ENCODE measurements at regions not wholly inside any gene's neighbourhood (a gene's known extent, or its start where the extent isn't known, plus 50 kb on each side); places are given as distances from the start of the nearest gene placed in this dataset.

GRCh38 chr17:79217473-79218135 is 143.0 kb downstream of the ENGASE start:
- Mint-ChIP-seq H3K36me3 (ENCODE audit: insufficient read depth, unreplicated experiment) (no peaks in the 10 kb centered on the region), H3K27ac (ENCODE audit: unreplicated experiment) (no peak overlapping the region)
- intact Hi-C loops (cut with micrococcal nuclease; ENCODE audit: unreplicated experiment): no loop called here

GRCh38 chr17:79216826-79217225 is 142.2 kb downstream of the ENGASE start:
- no peak overlapping the region for H3K4me3 Mint-ChIP-seq (ENCODE audit: unreplicated experiment)
- no peak for TF ChIP-seq CTCF (IDR thresholded peaks at IDR 0.05; ENCODE audit: insufficient read depth in 1 of 2, low read depth in 1 of 2, low read length in 1 of 2, severe bottlenecking in 1 of 2, unreplicated experiment in 1 of 2)
- no peaks in the 10 kb centered on the region for H3K9me3 ChIP-seq
- no peaks in the 10 kb centered on the region for H3K9me3 Mint-ChIP-seq (ENCODE audit: unreplicated experiment)
- POLR2A ChIA-PET: no interaction called here
- H3K27ac Mint-ChIP-seq (ENCODE audit: unreplicated experiment): no peak overlapping the region
- no peak for DNase-seq
- CTCF ChIA-PET: interaction anchor here (1.1 kb wide), 1 partner anchor 184 kb away, joined by 3 read pairs; no protein-coding TSS in a partner anchor
- intact Hi-C loops (cut with micrococcal nuclease; ENCODE audit: unreplicated experiment): no loop called here
- H3K4me1 Mint-ChIP-seq (ENCODE audit: low read depth, unreplicated experiment): no peaks in the 10 kb centered on the region
- H3K27me3 Mint-ChIP-seq (ENCODE audit: insufficient read depth, unreplicated experiment): peaks cover 46% of the 10 kb centered on the region
- no TSS peak for BruUV-seq (replicated peaks)
- peaks cover 1% of the 10 kb centered on the region for H3K27me3 ChIP-seq (replicated peaks; ENCODE audit: control insufficient read depth, insufficient read depth, low read length)
- no peaks in the 10 kb centered on the region for H3K36me3 ChIP-seq (ENCODE audit: control insufficient read depth, insufficient read depth, low read length)
- H3K36me3 Mint-ChIP-seq (ENCODE audit: insufficient read depth, unreplicated experiment): peaks cover 6% of the 10 kb centered on the region
- H3K4me1 ChIP-seq: no peaks in the 10 kb centered on the region
- no peak overlapping the region for H3K4me3 ChIP-seq (ENCODE audit: low read depth, low read length)

More at GRCh38 chr17:79217473-79218135, 143.0 kb downstream of the ENGASE start:
- Histone ChIP-seq H3K36me3 (ENCODE audit: control insufficient read depth, insufficient read depth, low read length) (no peaks in the 10 kb centered on the region), H3K9me3 (no peaks in the 10 kb centered on the region), H3K4me3 (ENCODE audit: low read depth, low read length) (no peak overlapping the region), H3K27me3 (replicated peaks; ENCODE audit: control insufficient read depth, insufficient read depth, low read length) (no peaks in the 10 kb centered on the region; the same call in none of the 2 replicates), H3K4me1 (no peaks in the 10 kb centered on the region)
- ChIA-PET POLR2A (no interaction called here), CTCF (interaction anchor here (1.1 kb wide), 1 partner anchor 183 kb away, joined by 3 read pairs; no protein-coding TSS in a partner anchor)
- TF ChIP-seq CTCF (IDR thresholded peaks at IDR 0.05; ENCODE audit: insufficient read depth in 1 of 2, low read depth in 1 of 2, low read length in 1 of 2, severe bottlenecking in 1 of 2, unreplicated experiment in 1 of 2): no peak
- BruUV-seq (replicated peaks): no TSS peak
- Mint-ChIP-seq H3K9me3 (ENCODE audit: unreplicated experiment) (no peaks in the 10 kb centered on the region), H3K27me3 (ENCODE audit: insufficient read depth, unreplicated experiment) (peaks cover 45% of the 10 kb centered on the region), H3K4me3 (ENCODE audit: unreplicated experiment) (no peak overlapping the region), H3K4me1 (ENCODE audit: low read depth, unreplicated experiment) (no peaks in the 10 kb centered on the region)
- no peak for DNase-seq

- Histone ChIP-seq H3K4me3 (ENCODE audit: low read depth, low read length) (no peak overlapping the region), H3K36me3 (ENCODE audit: control insufficient read depth, insufficient read depth, low read length) (no peaks in the 10 kb centered on the region), H3K4me1 (no peaks in the 10 kb centered on the region), H3K27me3 (replicated peaks; ENCODE audit: control insufficient read depth, insufficient read depth, low read length) (peaks cover 1% of the 10 kb centered on the region), H3K9me3 (no peaks in the 10 kb centered on the region)
- peaks cover 48% of the 10 kb centered on the region for H3K27me3 Mint-ChIP-seq (ENCODE audit: insufficient read depth, unreplicated experiment)
- no peak overlapping the region for H3K4me3 Mint-ChIP-seq (ENCODE audit: unreplicated experiment)
- DNase-seq: no peak
- no peaks in the 10 kb centered on the region for H3K4me1 Mint-ChIP-seq (ENCODE audit: low read depth, unreplicated experiment)
- H3K36me3 Mint-ChIP-seq (ENCODE audit: insufficient read depth, unreplicated experiment): peaks cover 6% of the 10 kb centered on the region
- BruUV-seq (replicated peaks): no TSS peak
- H3K27ac Mint-ChIP-seq (ENCODE audit: unreplicated experiment): no peak overlapping the region
- no peaks in the 10 kb centered on the region for H3K9me3 Mint-ChIP-seq (ENCODE audit: unreplicated experiment)
- CTCF ChIA-PET: interaction anchor here (1.1 kb wide), 1 partner anchor 184 kb away, joined by 3 read pairs; no protein-coding TSS in a partner anchor
- POLR2A ChIA-PET: no interaction called here
- intact Hi-C loops (cut with micrococcal nuclease; ENCODE audit: unreplicated experiment): no loop called here
- TF ChIP-seq CTCF (IDR thresholded peaks at IDR 0.05; ENCODE audit: insufficient read depth in 1 of 2, low read depth in 1 of 2, low read length in 1 of 2, severe bottlenecking in 1 of 2, unreplicated experiment in 1 of 2): no peak
Observed at GRCh38 chr17:79216391-79216790, 141.8 kb downstream of the ENGASE start.

Measured in Caco-2 (cell line).